ENCODE measurements at regions not wholly inside any gene's neighbourhood (a gene's known extent, or its start where the extent isn't known, plus 50 kb on each side); places are given as distances from the start of the nearest gene placed in this dataset.

GRCh38 chr3:84023842-84024241, 934.9 kb upstream of the CADM2 start:
- DNase-seq (ENCODE audit: low spot score) = no peak
- ATAC-seq = no peak

DNA sequence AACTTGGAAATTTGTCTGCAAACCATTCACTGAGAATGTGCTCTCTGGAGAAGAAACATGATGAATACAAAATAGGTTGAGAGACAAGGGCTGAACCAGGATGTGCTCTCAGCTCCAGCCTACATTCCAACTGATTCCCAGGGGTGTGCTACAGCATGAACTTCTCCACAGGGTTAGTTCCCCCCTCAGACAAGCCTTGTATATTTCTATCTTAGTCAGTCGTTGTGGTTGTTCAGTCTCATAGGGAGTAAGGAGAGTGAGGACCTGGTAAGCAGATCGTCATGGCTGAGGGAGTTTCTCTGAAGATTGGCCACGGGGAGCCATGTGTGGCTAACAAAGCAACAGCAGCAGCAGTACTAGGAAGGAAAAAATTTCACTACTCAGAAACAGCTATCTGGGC, 919.7 kb upstream of the CADM2 start:
- DNase-seq (ENCODE audit: low spot score) (no peak), ATAC-seq (no peak)

GRCh38 chr3:84042399-84043106, 916.2 kb upstream of the CADM2 start:
- DNase-seq (ENCODE audit: low spot score) = no peak
- no peak for ATAC-seq

GRCh38 chr3:84066915-84067314, 891.9 kb upstream of the CADM2 start:
- no peak for ATAC-seq
- DNase-seq (ENCODE audit: low spot score) = no peak

GRCh38 chr3:84073664-84074063, 885.1 kb upstream of the CADM2 start:
- no peak for ATAC-seq
- no peak for DNase-seq (ENCODE audit: low spot score)

- DNase-seq (ENCODE audit: low spot score) (no peak), ATAC-seq (no peak)
Observed at GRCh38 chr3:84074767-84075166, 884.0 kb upstream of the CADM2 start.

DNA sequence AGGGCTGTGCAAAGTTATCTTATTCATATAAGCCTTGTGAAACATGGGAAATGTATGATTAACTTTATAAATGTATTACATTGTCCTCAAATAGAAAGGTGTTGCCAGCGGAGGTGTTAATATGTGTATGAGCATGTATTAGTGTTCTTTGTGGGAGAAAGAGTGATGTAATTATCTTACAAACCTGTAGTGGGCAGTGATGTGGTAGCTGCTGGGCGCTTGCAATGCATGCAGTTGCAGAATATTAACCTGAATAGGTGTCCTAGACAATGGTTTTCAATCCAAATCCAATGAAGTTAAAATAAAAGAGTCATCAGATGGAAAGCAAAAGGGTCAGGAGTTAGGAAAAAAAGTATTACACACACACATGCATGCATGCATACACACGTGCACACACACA, 881.3 kb upstream of the CADM2 start:
- ATAC-seq = no peak
- DNase-seq (ENCODE audit: low spot score) = no peak

- no peak for DNase-seq (ENCODE audit: low spot score)
Observed at GRCh38 chr3:84082726-84083125, 876.1 kb upstream of the CADM2 start.

GRCh38 chr3:84092907-84093306, 865.9 kb upstream of the CADM2 start:
- no peak for ATAC-seq
- no peak for DNase-seq (ENCODE audit: low spot score)

More at GRCh38 chr3:84082726-84083125, 876.1 kb upstream of the CADM2 start:
- no peak for ATAC-seq

GRCh38 chr3:84096188-84096587, 862.6 kb upstream of the CADM2 start:
- ATAC-seq = no peak
- no peak for DNase-seq (ENCODE audit: low spot score)

DNA sequence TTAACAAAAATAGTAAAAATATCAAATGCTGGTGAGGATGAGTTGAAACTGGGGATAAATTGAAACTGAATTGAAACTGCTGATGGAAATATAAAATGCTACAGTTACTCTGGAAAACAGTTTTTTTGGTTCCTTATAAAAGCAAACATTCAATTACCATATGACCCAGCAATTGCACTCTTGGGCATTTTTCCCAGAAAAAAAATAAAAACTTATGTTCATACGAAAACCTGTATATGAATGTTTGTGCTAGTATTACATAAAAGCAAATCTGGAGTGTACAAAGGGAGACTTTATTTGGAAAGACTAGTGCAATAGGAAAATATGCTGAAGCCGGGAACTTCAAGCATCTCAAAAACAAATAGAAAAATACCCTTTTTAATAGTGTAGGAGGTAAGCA, 857.9 kb upstream of the CADM2 start:
- no peak for DNase-seq (ENCODE audit: low spot score)
- no peak for ATAC-seq

DNA sequence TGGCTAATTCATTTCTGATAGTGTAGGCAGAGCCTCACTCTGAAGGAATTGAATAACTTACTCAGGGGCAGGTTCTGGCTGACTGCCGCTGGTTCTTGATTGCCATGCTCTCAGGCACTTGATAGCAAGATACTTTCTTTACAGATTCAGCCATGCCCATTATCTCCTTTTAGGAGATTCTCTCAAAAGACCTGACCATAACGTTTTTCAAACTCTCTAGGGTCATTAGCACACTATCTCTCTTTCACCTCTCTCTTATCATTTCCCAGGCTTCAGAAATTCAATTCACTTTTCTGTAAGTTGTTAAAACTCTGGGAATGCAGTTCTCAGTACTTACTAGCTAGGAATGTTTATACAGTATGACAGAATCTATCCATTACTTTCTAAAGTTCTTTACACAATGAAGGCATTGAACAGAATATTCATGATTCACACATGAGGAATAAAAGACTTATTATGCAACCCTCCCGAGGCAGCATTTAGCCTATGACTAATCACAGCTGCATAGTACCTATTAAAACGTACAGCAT, 850.3 kb upstream of the CADM2 start:
- DNase-seq (ENCODE audit: low spot score) (no peak), ATAC-seq (no peak)

- ATAC-seq (no peak), DNase-seq (ENCODE audit: low spot score) (no peak)
Observed at GRCh38 chr3:84109911-84110310, 848.9 kb upstream of the CADM2 start.

GRCh38 chr3:84110787-84111186, 848.0 kb upstream of the CADM2 start:
- no peak for DNase-seq (ENCODE audit: low spot score)
- no peak for ATAC-seq

- no peak for DNase-seq (ENCODE audit: low spot score)
- ATAC-seq = no peak
Observed at GRCh38 chr3:84125201-84125721, 833.5 kb upstream of the CADM2 start.

DNA sequence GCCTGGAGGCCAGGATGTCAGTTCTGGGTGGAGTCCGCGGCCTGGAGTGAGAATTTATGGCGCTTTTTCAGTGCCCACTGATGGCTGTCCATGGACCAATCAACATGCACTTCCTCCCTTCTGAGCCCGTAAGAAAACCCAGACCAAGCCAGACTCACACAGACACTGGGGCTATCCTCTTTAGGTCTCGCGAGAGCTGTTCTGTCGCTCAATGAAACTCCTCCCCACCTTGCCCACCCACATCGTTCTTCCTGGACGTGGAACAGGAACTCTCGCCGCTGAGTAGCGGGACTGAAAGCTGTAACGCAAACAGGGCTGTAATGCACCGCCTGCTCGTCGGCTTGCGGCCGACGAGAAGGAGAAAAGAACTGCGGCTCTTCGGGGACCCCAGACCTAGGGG, 833.0 kb upstream of the CADM2 start:
- no peak for ATAC-seq
- no peak for DNase-seq (ENCODE audit: low spot score)

- ATAC-seq (no peak), DNase-seq (ENCODE audit: low spot score) (no peak)
Observed at GRCh38 chr3:84126160-84126559, 832.6 kb upstream of the CADM2 start.

DNA sequence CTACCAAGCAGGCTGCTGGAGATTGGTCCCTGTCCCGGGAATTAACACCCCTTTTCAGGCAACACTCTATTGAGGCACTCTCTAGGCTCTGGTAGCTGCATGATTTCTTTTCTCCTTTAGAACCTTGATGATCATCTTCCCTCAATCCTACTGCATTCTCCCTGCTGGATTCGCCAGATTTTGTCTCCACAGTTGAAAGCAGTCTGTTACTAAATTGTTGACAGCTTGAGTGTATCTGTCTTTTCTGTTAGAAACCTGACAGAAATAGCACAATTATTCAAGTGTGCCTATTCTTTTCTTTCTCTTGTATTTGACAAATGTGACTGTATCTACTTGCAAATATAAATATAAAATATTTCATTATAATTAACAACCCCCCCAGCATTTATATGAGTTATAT, 830.8 kb upstream of the CADM2 start:
- DNase-seq (ENCODE audit: low spot score) = no peak
- ATAC-seq = no peak

DNA sequence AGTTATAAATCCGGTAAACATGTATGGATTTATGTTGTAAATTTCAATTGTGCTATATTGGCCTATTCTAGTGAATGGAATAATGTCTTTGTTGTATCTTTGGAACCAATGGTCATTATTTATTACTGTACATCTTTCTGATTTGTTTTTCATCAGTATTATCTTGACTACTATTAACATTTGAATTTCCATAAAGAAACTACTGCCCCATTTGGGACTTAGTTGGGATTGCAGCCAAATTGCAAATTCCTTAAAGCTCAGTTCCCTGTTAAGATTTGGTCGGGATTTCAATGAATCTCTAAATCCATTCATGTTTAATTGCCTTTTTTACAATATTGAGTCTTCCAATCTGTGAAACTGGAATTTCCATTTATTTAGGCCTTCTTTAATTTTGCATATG, 822.4 kb upstream of the CADM2 start:
- no peak for ATAC-seq
- no peak for DNase-seq (ENCODE audit: low spot score)

GRCh38 chr3:84140631-84141030, 818.2 kb upstream of the CADM2 start:
- ATAC-seq = no peak
- DNase-seq (ENCODE audit: low spot score) = no peak

DNA sequence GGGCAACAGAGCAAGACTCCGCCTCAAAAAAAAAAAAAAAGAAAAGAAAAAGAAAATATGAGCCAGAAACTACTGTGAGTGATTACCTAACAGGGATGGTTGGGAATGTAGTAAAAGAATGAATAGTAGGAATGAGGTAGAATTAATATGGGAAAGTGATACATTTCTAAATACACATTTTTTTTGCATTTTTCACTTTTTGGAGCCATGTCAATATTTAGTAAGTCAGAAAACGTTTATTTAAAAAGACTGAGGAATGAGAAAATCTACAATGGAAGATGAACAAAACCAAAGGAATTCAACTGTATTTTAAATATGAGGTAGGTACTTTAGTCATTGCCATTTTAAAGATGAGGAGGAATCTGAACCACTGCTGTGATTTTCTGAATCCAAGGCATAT, 817.2 kb upstream of the CADM2 start:
- ATAC-seq = no peak
- DNase-seq (ENCODE audit: low spot score) = no peak

GRCh38 chr3:84165328-84165727, 793.5 kb upstream of the CADM2 start:
- no peak for DNase-seq (ENCODE audit: low spot score)
- ATAC-seq = no peak

DNA sequence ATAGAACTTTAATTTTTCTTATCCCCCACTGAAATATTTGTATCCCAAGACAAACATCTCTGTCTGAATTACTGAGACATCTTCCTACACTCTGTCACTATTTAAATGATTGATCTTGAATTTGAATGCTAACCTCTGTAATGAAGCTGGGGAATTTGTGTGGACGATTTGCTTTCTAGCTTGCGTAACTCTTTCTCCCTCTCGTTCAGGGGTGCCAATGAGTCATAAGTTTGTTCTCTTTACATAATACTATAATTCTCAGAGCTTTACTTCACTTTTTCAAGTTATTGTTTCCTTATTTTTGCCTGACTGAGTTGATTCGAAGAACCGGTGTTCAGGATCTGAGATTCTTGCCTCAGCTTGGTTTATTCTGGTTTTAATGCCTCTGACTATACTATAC, 783.3 kb upstream of the CADM2 start:
- ATAC-seq (no peak), DNase-seq (ENCODE audit: low spot score) (no peak)
